HG03439 (cell line): ENCODE measurements at regions not wholly inside any gene's neighbourhood (a gene's known extent, or its start where the extent isn't known, plus 50 kb on each side); places are given as distances from the start of the nearest gene placed in this dataset.
"Not testable (repeated sequence)": the region's sequence is repeated elsewhere in the genome, so short reads cannot be mapped to it uniquely, and the experiment has no call there.

Source experiments
- ATAC-seq: cut with Tn5 transposase; IDR thresholded peaks from one replicate; pipeline ENCODE4 v1.9.1; 2021; ENCODE audit warnings: mild to moderate bottlenecking, moderate library complexity; ENCODE audit not compliant: unreplicated experiment

DNA sequence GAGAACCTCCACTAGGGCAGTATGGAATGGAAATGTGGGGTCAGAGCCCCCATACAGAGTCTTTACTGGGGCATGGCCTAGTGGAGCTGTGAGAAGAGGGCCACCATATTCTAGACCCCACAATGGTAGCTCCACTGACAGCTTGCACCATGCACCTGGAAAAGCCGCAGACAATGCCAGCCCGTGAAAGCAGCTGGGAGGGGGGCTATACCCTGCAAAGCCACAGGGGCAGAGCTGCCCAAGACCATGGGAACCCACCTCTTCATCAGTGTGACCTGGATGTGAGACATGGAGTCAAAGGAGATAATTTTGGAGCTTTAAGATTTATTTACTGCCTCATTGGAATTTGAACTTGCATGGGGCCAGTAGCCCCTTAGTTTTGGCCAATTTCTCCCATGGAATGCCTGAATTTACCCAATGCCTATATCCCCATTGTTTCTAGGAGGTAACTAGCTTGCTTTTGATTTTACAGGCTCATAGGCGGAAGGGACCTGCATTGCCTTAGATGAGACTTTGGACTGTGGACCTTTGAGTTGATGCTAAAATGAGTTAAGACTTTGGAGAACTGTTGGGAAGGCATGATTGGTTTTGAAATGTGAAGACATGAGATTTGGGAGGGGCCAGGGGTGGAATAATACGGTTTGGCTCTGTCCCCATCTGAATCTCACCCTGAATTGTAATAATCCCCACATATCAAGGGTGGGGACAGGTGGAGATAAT is 89.4 kb upstream of the MAMLD1 start:
- ATAC-seq = not testable (repeated sequence)

GRCh38 chrX:150282953-150283352 is 80.2 kb upstream of the MAMLD1 start:
- ATAC-seq = no peak

GRCh38 chrX:150291014-150291413 is 72.1 kb upstream of the MAMLD1 start:
- ATAC-seq = no peak

GRCh38 chrX:150293311-150294013 is 69.7 kb upstream of the MAMLD1 start:
- no peak for ATAC-seq

DNA sequence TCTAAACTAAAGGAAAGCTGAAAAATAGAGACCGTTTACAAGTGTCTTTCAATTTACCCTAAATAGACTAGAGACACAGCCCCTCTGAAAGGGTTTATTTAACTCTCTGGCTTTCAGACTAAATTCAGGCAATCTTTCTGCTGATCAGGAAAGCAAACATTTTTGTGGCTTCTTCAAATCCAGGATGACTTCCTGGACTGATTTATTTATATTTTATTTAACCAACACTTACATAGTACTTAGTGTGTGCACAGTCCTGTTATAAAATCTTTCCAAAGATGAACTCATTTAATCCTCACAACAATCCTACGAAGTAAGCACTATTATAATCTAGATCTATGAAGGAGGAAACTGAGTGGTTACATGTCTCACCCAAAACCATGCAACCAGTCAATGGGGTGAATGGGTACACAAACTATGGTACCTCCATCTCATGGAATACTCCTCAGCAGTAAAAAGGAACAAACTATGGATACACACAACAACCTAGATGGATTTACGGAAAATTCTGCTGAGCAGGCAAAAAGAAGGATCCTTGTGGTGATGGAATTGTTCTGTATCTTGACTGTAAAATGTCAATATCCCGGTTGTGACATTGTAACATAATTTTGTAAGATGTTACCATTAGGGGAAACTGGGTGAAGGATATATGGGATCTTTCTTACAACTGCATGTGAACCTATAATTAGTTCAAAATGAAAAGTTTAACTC is 64.1 kb upstream of the MAMLD1 start:
- no peak for ATAC-seq

- no peak for ATAC-seq
These were observed 63.5 kb upstream of the MAMLD1 start for GRCh38 chrX:150299579-150299978.

- no peak for ATAC-seq
These were observed 59.6 kb upstream of the MAMLD1 start for GRCh38 chrX:150303386-150304097.

DNA sequence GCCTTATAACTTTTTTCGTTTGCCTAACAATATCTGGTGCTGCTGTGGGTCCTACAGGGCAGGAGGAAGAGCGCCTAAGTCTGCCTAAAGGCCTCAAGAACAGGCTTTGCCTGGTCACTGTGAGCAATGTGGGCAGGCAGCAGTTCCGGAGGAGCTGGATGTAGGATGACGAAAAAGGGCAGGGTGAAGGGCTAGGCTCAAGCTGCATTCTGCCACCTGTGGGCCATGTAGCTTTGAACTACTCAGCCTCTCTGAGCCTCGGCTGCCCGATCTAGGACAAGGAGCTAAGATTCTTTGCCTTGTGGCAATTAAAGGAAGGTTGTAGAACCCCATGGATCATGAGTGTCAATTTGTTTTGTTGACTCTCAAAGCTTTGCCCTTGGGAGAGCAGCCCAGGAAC is 57.1 kb upstream of the MAMLD1 start:
- ATAC-seq = no peak

- no peak for ATAC-seq
These were observed 55.1 kb upstream of the MAMLD1 start for GRCh38 chrX:150308041-150308440.

DNA sequence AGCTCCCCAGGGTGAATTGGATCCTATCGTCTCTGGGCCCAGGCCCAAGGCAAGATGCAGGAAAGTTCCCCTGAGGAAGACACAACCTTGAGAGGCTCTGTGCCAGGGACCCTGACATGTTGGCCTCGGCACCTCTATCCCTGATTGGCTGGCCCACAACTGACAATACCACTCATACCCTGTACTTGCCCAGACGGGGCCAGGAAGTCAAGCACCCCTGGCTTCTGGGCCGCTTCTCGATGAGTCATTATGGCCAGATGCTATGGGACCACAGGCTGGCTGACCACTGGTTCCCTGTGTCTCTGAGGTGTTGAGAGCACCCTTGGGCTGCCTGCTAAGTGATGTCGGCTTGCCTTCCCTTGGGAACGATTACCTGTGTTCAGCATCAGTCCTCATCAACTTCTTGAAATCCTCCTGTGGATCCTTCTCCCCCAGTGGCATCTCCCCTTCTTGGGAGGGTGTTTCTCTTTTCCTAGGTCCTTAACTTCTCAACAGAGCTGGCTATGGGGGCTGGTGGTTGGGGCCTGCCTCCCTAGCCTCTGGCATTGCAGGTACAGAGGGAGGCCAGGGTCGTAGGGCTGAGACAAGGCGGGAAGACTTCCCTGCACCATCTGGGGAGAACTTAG is 54.5 kb upstream of the MAMLD1 start:
- ATAC-seq = no peak

DNA sequence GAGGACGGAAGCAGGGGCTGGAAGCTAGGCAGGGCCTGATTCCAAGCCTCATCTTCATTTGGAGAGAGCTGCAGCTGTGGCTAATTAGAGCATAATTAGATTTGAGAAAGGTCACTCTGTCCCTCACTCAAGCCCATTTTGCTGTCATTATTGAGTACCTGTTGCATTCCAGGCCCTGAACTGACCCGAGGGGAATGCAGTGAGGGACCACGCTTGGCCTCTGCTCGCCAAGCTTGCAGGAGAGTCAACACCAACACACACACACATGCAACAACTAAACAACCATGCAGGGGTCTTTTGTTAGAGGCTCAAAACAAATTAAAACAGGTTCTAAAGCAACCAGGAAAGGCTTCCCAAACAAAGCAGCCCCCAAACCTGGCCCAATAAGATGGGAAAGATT is 52.7 kb upstream of the MAMLD1 start:
- no peak for ATAC-seq

DNA sequence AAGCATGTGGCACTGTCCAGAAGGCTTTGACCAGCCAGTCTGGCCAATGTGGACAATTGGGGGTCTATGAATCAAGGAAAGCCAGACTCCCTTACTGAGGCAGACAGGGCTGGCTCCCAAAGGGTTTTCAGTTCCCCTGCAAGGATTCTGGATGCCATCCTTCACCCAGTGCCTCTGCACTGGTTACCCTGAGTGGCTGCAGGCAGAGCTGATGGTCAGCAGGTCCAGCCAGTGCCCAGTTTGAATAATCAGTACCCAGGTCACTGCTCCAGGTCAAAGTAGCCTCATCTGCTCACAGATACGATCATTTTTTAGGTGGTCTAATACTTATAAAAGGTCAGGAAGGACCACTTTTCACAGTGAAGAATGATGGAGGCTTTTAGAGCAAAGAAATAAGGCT is 52.2 kb upstream of the MAMLD1 start:
- no peak for ATAC-seq

- no peak for ATAC-seq
These were observed 50.2 kb upstream of the MAMLD1 start for GRCh38 chrX:150312931-150313330.
